Daoy (cell line): ENCODE measurements at regions not wholly inside any gene's neighbourhood (a gene's known extent, or its start where the extent isn't known, plus 50 kb on each side); places are given as distances from the start of the nearest gene placed in this dataset.
A peak's percentile ranks its signal among the peaks of the same experiment; 100 is the strongest.
"Not testable (repeated sequence)": the region's sequence is repeated elsewhere in the genome, so short reads cannot be mapped to it uniquely, and the experiment has no call there.

Experiments
- DNase-seq: peaks from one replicate; pipeline ENCODE4 v3.0.0-alpha.2; 2015; ENCODE audit warnings: low read depth

GRCh38 chr2:3899536-3900155, 196.3 kb downstream of the DCDC2C start:
- peak; percentile 26 for DNase-seq

GRCh38 chr2:3902131-3902530, 198.8 kb downstream of the DCDC2C start:
- DNase-seq = no peak

GRCh38 chr2:3904061-3904460, 200.7 kb downstream of the DCDC2C start:
- DNase-seq = no peak

- DNase-seq = not testable (repeated sequence)
Observed at GRCh38 chr2:3908498-3908897, 205.1 kb downstream of the DCDC2C start.

GRCh38 chr2:3911882-3912455, 208.6 kb downstream of the DCDC2C start:
- DNase-seq = no peak

- DNase-seq = peak; percentile 18
Observed at GRCh38 chr2:3913166-3913565, 209.8 kb downstream of the DCDC2C start.

- DNase-seq = peak; percentile 45
Observed at GRCh38 chr2:3914241-3914640, 210.9 kb downstream of the DCDC2C start.

GRCh38 chr2:3927031-3927430, 223.7 kb downstream of the DCDC2C start:
- DNase-seq = no peak

GRCh38 chr2:3929374-3929773, 226.0 kb downstream of the DCDC2C start:
- no peak for DNase-seq

GRCh38 chr2:3930246-3930645, 226.9 kb downstream of the DCDC2C start:
- no peak for DNase-seq

GRCh38 chr2:3940661-3941060, 237.3 kb downstream of the DCDC2C start:
- DNase-seq = no peak

- no peak for DNase-seq
Observed at GRCh38 chr2:3942841-3943240, 239.5 kb downstream of the DCDC2C start.

GRCh38 chr2:3944071-3944470, 240.7 kb downstream of the DCDC2C start:
- DNase-seq = no peak

- no peak for DNase-seq
Observed at GRCh38 chr2:3944841-3945240, 241.5 kb downstream of the DCDC2C start.

GRCh38 chr2:3948191-3948590, 244.8 kb downstream of the DCDC2C start:
- no peak for DNase-seq

- no peak for DNase-seq
Observed at GRCh38 chr2:3951131-3951954, 248.0 kb downstream of the DCDC2C start.

GRCh38 chr2:3952866-3953516, 249.6 kb downstream of the DCDC2C start:
- no peak for DNase-seq

GRCh38 chr2:3954261-3954660, 250.9 kb downstream of the DCDC2C start:
- DNase-seq = no peak

GRCh38 chr2:3956406-3956805, 253.0 kb downstream of the DCDC2C start:
- DNase-seq = no peak

- DNase-seq = peak; percentile 35
Observed at GRCh38 chr2:3956892-3957291, 253.5 kb downstream of the DCDC2C start.

- no peak for DNase-seq
Observed at GRCh38 chr2:3958465-3958864, 255.1 kb downstream of the DCDC2C start.

GRCh38 chr2:3958969-3959368, 255.6 kb downstream of the DCDC2C start:
- DNase-seq = no peak

- peak; percentile 40 for DNase-seq
Observed at GRCh38 chr2:3959372-3959771, 256.0 kb downstream of the DCDC2C start.
